BJ (cell line): ENCODE measurements at regions not wholly inside any gene's neighbourhood (a gene's known extent, or its start where the extent isn't known, plus 50 kb on each side); places are given as distances from the start of the nearest gene placed in this dataset.

Experiments
- CTCF ChIA-PET: fragments of 350-600 bp; formaldehyde crosslinking; extraction: SDS; loops from one replicate; lab custom pipeline; 2021; ENCODE audit warnings: antibody characterized with exemption, inconsistent platforms; lab: Yijun Ruan, JAX
- POLR2A ChIA-PET: fragments of 300-600 bp; sonication (Branson Sonifier 250); formaldehyde crosslinking; extraction: SDS; loops from one replicate; lab custom pipeline; 2021; ENCODE audit warnings: antibody characterized with exemption; lab: Charles Lee
- DNase-seq: peaks from one replicate; pipeline ENCODE4 v3.0.0-alpha.2; 2011; ENCODE audit warnings: low read depth
- H3K27me3 ChIP-seq: 2 replicates; pipeline ENCODE4 v1.6.0; 2011; ENCODE audit warnings: low read length; ENCODE audit not compliant: control insufficient read depth, insufficient read depth
- H3K36me3 ChIP-seq: 2 replicates; pipeline ENCODE4 v1.5.1; 2011; ENCODE audit warnings: low read length; ENCODE audit not compliant: control insufficient read depth, insufficient read depth
- H3K4me3 ChIP-seq: 2 replicates; pipeline ENCODE4 v1.5.1; 2011; ENCODE audit warnings: low read depth, mild to moderate bottlenecking, control low read depth, low read length
- TF ChIP-seq, protein P1 (sequence below): IDR thresholded peaks from 2 replicates; pipeline ENCODE4 v1.5.1; 2011; ENCODE audit warnings: low read depth, mild to moderate bottlenecking, control low read depth, inconsistent platforms, low read length, moderate library complexity; ENCODE audit not compliant: insufficient read depth

DNA sequence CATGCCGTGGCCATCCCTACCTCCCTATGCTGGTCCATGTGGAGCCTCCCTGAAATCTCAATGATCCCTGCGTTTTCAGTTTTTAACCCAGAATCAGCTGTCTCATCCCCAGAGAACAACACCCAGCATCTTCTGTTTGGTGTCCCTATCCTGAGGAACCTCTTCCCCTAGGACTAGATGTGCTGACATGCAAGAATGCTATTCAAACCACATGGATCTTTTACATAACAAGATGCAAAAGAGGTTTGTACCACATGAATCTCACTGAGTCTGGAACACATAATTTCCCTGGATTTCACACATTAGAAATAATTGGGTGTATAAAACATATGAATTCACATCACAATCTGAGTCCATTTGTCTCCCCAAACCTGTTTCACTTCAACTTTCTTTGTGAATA is 174.6 kb upstream of the NECTIN3 start:
- ChIA-PET CTCF (no interaction called here), POLR2A (no interaction called here)
- no peak overlapping the region for H3K4me3 ChIP-seq
- no peaks in the 10 kb centered on the region for H3K27me3 ChIP-seq
- TF ChIP-seq, protein P1, sequence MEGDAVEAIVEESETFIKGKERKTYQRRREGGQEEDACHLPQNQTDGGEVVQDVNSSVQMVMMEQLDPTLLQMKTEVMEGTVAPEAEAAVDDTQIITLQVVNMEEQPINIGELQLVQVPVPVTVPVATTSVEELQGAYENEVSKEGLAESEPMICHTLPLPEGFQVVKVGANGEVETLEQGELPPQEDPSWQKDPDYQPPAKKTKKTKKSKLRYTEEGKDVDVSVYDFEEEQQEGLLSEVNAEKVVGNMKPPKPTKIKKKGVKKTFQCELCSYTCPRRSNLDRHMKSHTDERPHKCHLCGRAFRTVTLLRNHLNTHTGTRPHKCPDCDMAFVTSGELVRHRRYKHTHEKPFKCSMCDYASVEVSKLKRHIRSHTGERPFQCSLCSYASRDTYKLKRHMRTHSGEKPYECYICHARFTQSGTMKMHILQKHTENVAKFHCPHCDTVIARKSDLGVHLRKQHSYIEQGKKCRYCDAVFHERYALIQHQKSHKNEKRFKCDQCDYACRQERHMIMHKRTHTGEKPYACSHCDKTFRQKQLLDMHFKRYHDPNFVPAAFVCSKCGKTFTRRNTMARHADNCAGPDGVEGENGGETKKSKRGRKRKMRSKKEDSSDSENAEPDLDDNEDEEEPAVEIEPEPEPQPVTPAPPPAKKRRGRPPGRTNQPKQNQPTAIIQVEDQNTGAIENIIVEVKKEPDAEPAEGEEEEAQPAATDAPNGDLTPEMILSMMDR = no peak
- H3K36me3 ChIP-seq = no peaks in the 10 kb centered on the region
- DNase-seq = no peak

DNA sequence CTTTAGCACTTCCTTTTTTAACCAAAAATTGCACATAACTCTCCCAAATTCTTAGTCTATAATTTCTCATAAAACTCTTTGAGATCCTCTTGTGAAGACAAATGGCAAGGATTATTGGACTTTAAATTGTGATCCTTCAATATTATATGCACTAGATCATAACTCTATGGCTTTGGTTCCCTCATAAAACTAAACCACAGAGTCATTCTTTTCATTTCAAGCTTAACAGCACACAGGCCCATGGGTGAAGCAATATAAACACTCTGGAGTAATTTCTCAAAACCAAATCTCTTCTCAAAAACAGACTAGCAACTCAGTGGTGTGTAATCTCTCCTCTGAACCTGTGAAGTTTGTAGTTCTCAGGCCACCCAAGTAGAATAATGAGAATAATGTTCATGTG is 171.0 kb upstream of the NECTIN3 start:
- no peaks in the 10 kb centered on the region for H3K27me3 ChIP-seq
- no peaks in the 10 kb centered on the region for H3K36me3 ChIP-seq
- peak; percentile 95 for DNase-seq
- TF ChIP-seq, protein P1 = no peak
- ChIA-PET POLR2A (interaction anchor here (0.6 kb wide), 1 partner anchor 34 kb away, joined by 5 read pairs; no protein-coding TSS in a partner anchor), CTCF (interaction anchor here (0.6 kb wide), 1 partner anchor 74 kb away, joined by 3 read pairs; no protein-coding TSS in a partner anchor)
- no peak overlapping the region for H3K4me3 ChIP-seq

GRCh38 chr3:110901536-110901935 is 170.1 kb upstream of the NECTIN3 start:
- POLR2A ChIA-PET = no interaction called here
- TF ChIP-seq, protein P1 = no peak

GRCh38 chr3:110902453-110903085 is 169.0 kb upstream of the NECTIN3 start:
- no peaks in the 10 kb centered on the region for H3K27me3 ChIP-seq
- ChIA-PET POLR2A (no interaction called here), CTCF (no interaction called here)
- no peak overlapping the region for H3K4me3 ChIP-seq
- no peaks in the 10 kb centered on the region for H3K36me3 ChIP-seq
- DNase-seq = no peak
- TF ChIP-seq, protein P1 = no peak

More at GRCh38 chr3:110901536-110901935, 170.1 kb upstream of the NECTIN3 start:
- no peak for DNase-seq
- Histone ChIP-seq H3K36me3 (no peaks in the 10 kb centered on the region), H3K4me3 (no peak overlapping the region), H3K27me3 (no peaks in the 10 kb centered on the region)
- CTCF ChIA-PET = no interaction called here

DNA sequence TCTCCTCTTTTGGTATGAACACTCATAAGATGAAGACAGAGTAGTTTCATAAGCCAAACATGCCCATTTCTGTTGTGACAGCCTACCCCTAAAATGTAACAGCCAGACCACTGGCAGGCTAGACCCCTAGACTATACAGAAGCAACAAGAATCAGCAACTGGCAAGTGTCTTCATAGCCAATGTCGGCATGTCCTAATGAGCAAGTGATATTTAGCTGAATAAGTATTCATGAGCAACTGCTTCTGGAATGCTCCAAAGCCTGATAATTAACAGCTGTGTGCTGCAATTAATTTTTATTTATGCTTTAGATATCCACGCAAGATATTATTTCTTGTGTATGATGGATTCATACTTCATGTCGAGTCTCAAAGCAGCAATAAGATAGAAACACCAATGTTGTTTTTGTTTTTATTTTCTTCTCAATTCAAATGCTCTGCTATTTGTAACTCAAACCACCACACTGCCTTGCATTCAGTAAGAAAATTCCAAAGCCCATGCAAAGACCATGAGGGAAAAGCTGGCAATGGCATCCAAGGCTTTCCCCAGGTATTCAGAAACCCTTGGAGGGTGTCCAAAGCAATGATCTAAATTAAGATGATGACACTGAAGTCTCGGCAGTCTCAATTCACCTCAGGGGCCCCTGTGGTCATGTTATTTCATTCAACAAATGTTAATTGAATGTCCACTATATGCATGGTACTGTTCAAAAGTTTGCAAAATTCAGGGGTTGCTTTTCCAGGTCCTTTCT is 167.7 kb upstream of the NECTIN3 start:
- ChIA-PET POLR2A (interaction anchor here (0.6 kb wide), 1 partner anchor 409 kb away, joined by 3 read pairs; no protein-coding TSS in a partner anchor), CTCF (no interaction called here)
- no peak overlapping the region for H3K4me3 ChIP-seq
- DNase-seq = no peak
- no peaks in the 10 kb centered on the region for H3K27me3 ChIP-seq
- TF ChIP-seq, protein P1 = no peak
- H3K36me3 ChIP-seq = no peaks in the 10 kb centered on the region
